ENCODE measurements at regions not wholly inside any gene's neighbourhood (a gene's known extent, or its start where the extent isn't known, plus 50 kb on each side); places are given as distances from the start of the nearest gene placed in this dataset.

DNA sequence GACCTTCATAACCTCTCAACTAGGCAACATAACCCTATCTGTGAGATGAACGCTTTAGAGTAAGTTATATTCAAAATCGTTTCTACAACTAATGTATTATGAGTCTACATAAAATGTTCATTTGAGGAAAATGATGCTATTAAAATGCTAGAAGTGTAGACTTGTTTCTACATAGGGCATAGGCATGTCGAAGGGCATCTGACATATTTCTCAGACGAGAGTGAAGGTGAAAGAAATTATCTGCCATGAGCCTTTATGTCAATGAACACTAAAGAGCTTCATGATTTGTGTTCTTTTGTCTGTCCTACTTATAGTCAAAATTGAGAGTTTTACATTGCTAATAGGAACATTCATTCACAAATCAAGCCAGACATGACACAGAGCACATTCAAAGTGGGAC lies 811.8 kb downstream of the RAB28 start:
- Histone ChIP-seq H3K9ac (no peak overlapping the region), H3K4me2 (no peak overlapping the region), H3K9me2 (no peaks in the 10 kb centered on the region), H3K4me1 (ENCODE audit: control insufficient read depth in 1 of 2, insufficient read depth in 2 of 2, low read depth in 1 of 2, low read length in 1 of 2) (no peaks in the 10 kb centered on the region), H3K27ac (ENCODE audit: low read depth in 2 of 2, low read length in 1 of 2) (no peak overlapping the region), H3K36me3 (replicated peaks in 1 of 2; ENCODE audit: control insufficient read depth in 1 of 2, insufficient read depth in 2 of 2, low read length in 1 of 2) (no peaks in the 10 kb centered on the region), H3K4me3 (ENCODE audit: low read depth in 2 of 2, low read length in 1 of 2) (no peak overlapping the region), H3K27me3 (ENCODE audit: insufficient read depth) (no peaks in the 10 kb centered on the region), H3K79me2 (ENCODE audit: insufficient read depth) (no peaks in the 10 kb centered on the region), H4K20me1 (ENCODE audit: insufficient read depth) (no peaks in the 10 kb centered on the region), H3K9me3 (peaks cover 7% of the 10 kb centered on the region; the same call in 1 of the 2 replicates), H3F3A (replicated peaks; ENCODE audit: insufficient read depth) (no peaks in the 10 kb centered on the region), H2AFZ (ENCODE audit: low read depth) (no peak overlapping the region)
- DNase-seq = no peak
- ChIA-PET POLR2A (no interaction called here), CTCF (no interaction called here)
- whole genome bisulfite sequencing (ENCODE audit: low lambda C conversion rate) = 2% methylated on average over 4 of the region's 4 CpGs
- TF ChIP-seq, protein P1, sequence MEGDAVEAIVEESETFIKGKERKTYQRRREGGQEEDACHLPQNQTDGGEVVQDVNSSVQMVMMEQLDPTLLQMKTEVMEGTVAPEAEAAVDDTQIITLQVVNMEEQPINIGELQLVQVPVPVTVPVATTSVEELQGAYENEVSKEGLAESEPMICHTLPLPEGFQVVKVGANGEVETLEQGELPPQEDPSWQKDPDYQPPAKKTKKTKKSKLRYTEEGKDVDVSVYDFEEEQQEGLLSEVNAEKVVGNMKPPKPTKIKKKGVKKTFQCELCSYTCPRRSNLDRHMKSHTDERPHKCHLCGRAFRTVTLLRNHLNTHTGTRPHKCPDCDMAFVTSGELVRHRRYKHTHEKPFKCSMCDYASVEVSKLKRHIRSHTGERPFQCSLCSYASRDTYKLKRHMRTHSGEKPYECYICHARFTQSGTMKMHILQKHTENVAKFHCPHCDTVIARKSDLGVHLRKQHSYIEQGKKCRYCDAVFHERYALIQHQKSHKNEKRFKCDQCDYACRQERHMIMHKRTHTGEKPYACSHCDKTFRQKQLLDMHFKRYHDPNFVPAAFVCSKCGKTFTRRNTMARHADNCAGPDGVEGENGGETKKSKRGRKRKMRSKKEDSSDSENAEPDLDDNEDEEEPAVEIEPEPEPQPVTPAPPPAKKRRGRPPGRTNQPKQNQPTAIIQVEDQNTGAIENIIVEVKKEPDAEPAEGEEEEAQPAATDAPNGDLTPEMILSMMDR (IDR thresholded peaks at IDR 0.05) = no peak
- TF ChIP-seq, protein P2, sequence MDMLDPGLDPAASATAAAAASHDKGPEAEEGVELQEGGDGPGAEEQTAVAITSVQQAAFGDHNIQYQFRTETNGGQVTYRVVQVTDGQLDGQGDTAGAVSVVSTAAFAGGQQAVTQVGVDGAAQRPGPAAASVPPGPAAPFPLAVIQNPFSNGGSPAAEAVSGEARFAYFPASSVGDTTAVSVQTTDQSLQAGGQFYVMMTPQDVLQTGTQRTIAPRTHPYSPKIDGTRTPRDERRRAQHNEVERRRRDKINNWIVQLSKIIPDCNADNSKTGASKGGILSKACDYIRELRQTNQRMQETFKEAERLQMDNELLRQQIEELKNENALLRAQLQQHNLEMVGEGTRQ (IDR thresholded peaks at IDR 0.05; ENCODE audit: borderline replicate concordance, low read depth, low read length) = no peak
- TF ChIP-seq, protein P3, sequence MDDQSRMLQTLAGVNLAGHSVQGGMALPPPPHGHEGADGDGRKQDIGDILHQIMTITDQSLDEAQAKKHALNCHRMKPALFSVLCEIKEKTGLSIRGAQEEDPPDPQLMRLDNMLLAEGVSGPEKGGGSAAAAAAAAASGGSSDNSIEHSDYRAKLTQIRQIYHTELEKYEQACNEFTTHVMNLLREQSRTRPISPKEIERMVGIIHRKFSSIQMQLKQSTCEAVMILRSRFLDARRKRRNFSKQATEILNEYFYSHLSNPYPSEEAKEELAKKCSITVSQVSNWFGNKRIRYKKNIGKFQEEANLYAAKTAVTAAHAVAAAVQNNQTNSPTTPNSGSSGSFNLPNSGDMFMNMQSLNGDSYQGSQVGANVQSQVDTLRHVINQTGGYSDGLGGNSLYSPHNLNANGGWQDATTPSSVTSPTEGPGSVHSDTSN (IDR thresholded peaks at IDR 0.05) = no peak
- no peak for TF ChIP-seq JUND (IDR thresholded peaks at IDR 0.05)
- no peak for TF ChIP-seq POLR2AphosphoS5 (IDR thresholded peaks at IDR 0.05; ENCODE audit: low read depth, low read length)
- TF ChIP-seq FOXM1 (IDR thresholded peaks at IDR 0.05; ENCODE audit: low read depth) = no peak
- TF ChIP-seq RFX5 (IDR thresholded peaks at IDR 0.05; ENCODE audit: low read length) = no peak
- no peak for TF ChIP-seq MXI1 (IDR thresholded peaks at IDR 0.05; ENCODE audit: low read depth, low read length)
- TF ChIP-seq NRF1 (IDR thresholded peaks at IDR 0.05; ENCODE audit: low read depth, low read length) = no peak
- TF ChIP-seq NFIC (IDR thresholded peaks at IDR 0.05; ENCODE audit: borderline replicate concordance) = no peak
- no peak for TF ChIP-seq SMC3 (IDR thresholded peaks at IDR 0.05; ENCODE audit: low read depth, low read length)
- no peak for TF ChIP-seq RAD21 (IDR thresholded peaks at IDR 0.05; ENCODE audit: low read length)

DNA sequence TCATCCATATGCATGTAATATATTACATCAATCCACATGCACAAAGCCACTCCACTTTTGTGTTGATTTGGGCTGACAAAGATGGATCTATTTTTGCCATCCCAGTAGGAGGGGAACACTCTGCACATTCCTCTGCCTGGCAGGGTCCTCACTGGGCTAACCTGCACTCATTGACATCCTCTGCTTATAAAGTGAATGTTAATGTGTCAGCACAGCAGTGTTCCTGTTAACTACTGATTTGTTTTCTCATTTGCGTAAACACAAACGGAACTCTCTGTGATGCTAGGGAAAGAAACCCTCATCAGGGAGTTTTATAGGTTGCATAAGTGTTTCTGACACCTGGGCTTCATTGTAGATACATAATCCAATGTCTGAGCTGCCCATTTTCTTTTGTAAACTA lies 826.0 kb downstream of the RAB28 start:
- POLR2A ChIA-PET = no interaction called here
- Histone ChIP-seq H3K9ac (no peak overlapping the region), H3K27ac (ENCODE audit: low read depth in 2 of 2, low read length in 1 of 2) (no peak overlapping the region), H2AFZ (ENCODE audit: low read depth) (no peak overlapping the region), H3K36me3 (replicated peaks in 1 of 2; ENCODE audit: control insufficient read depth in 1 of 2, insufficient read depth in 2 of 2, low read length in 1 of 2) (no peaks in the 10 kb centered on the region), H3F3A (replicated peaks; ENCODE audit: insufficient read depth) (no peaks in the 10 kb centered on the region), H3K9me3 (no peaks in the 10 kb centered on the region), H3K9me2 (no peaks in the 10 kb centered on the region), H4K20me1 (ENCODE audit: insufficient read depth) (no peaks in the 10 kb centered on the region), H3K4me2 (no peak overlapping the region), H3K4me1 (ENCODE audit: control insufficient read depth in 1 of 2, insufficient read depth in 2 of 2, low read depth in 1 of 2, low read length in 1 of 2) (no peaks in the 10 kb centered on the region), H3K27me3 (ENCODE audit: insufficient read depth) (no peaks in the 10 kb centered on the region), H3K79me2 (ENCODE audit: insufficient read depth) (no peaks in the 10 kb centered on the region), H3K4me3 (ENCODE audit: low read depth in 2 of 2, low read length in 1 of 2) (no peak overlapping the region)
- TF ChIP-seq, protein P4, sequence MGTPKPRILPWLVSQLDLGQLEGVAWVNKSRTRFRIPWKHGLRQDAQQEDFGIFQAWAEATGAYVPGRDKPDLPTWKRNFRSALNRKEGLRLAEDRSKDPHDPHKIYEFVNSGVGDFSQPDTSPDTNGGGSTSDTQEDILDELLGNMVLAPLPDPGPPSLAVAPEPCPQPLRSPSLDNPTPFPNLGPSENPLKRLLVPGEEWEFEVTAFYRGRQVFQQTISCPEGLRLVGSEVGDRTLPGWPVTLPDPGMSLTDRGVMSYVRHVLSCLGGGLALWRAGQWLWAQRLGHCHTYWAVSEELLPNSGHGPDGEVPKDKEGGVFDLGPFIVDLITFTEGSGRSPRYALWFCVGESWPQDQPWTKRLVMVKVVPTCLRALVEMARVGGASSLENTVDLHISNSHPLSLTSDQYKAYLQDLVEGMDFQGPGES (IDR thresholded peaks at IDR 0.05; ENCODE audit: low read depth, low read length) = no peak
- TF ChIP-seq JUND (IDR thresholded peaks at IDR 0.05) (no peak), YY1 (IDR thresholded peaks at IDR 0.05; ENCODE audit: low read depth) (no peak), TEAD4 (IDR thresholded peaks at IDR 0.05; ENCODE audit: borderline replicate concordance, insufficient read depth) (no peak), EZH2phosphoT487 (IDR thresholded peaks at IDR 0.05; ENCODE audit: borderline replicate concordance, low read depth) (no peak)
- TF ChIP-seq, protein P3 (IDR thresholded peaks at IDR 0.05) = no peak
- TF ChIP-seq, protein P5, sequence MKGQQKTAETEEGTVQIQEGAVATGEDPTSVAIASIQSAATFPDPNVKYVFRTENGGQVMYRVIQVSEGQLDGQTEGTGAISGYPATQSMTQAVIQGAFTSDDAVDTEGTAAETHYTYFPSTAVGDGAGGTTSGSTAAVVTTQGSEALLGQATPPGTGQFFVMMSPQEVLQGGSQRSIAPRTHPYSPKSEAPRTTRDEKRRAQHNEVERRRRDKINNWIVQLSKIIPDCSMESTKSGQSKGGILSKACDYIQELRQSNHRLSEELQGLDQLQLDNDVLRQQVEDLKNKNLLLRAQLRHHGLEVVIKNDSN (IDR thresholded peaks at IDR 0.05; ENCODE audit: borderline replicate concordance, low read depth) = no peak
- 44% methylated on average over 2 of the region's 2 CpGs for WGBS (ENCODE audit: low lambda C conversion rate)
- CTCF ChIA-PET = no interaction called here
- DNase-seq = no peak
